ENCODE measurements at regions not wholly inside any gene's neighbourhood (a gene's known extent, or its start where the extent isn't known, plus 50 kb on each side); places are given as distances from the start of the nearest gene placed in this dataset.
A peak's percentile ranks its signal among the peaks of the same experiment; 100 is the strongest.

DNA sequence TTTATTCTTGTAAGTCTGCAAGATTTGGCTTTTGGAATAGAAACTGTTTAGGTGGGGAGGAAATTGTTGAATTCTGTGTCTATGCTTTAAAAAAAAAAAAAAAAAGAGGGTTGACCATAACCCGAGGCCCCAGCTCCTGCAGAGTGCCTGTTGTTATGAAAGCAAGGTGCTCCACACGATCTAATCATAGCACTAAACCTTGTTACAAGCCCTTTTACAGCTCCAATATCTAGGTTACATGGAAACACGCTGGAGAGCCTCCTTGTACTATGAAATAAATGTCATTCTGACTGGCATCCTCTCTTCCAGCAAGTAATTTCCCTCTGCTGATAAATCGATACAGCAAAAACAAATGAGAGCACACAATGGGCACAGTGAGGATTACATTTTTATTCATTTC is 303.1 kb upstream of the SOX5 start:
- DNase-seq, result no peak

DNA sequence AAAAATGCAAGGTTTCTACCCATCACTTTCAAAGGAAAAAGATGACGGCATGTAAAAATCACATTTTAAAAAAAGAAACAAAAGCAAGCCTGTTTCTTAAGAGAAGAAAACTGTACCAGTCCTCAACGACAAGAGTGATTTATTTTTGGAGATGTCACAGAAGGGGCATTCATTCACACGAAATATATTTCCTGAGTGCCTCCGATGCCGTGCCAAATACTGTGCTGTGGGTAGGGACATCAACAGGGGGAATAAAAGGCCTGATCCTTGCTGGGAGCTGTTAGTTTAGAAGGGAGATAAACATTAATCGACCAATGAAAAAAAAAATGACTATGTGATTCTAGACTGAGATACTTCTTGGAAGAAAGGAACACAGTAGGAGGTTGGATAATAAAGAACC is 297.5 kb upstream of the SOX5 start:
- no peak for DNase-seq

DNA sequence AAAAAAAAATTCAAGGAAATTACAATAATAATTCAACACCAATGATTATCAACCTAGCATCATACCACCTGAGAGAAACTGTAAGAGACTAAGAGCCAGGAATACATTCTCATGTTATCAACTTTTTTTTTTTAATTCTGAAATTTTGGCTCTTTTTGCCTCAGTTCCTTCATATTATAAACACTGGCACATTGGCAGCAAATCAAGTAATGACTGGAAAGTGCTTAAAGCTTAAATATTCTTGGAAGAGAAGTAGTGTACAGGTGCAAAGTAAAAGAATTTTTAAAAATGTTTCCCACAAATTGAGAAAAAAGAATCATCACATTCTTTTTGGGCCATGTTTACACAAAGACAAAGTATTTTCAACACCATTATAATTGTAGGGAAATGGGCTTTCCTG is 296.9 kb upstream of the SOX5 start:
- no peak for DNase-seq

DNA sequence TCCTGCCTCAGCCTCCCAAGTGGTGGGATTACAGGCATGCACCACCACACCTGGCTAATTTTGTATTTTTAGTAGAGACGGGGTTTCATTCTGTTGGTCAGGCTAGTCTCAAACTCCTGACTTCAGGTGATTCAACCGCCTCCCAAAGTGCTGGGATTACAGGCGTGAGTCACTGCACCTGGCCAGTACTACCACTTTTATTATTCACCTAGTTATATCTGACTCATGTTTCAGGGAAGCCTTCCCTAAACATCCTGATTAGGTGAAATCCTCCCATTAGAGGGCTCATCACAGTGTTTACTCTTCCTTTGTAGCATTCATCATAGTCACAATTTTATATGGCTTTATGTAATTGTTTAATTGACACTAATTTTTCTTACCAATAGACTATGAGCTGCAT is 295.3 kb upstream of the SOX5 start:
- DNase-seq, result no peak

DNA sequence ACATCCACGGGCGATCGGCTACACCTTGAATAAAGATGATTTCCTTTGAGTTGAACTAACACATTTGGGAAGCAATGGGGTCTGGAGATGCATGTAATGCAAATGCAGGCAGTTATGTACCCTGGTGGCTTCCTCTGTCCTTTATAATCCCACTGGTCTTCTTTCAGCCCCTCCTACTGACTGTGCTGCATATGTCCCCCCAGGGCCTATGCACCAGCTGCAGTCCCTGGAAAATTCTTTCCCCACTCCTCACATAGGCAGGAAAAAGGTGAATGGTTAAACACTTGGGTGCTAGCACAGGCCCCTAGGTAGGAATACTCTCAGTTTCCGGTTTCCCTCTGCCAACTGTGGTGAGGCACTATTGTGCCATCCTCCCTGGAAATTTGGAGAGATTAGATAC is 294.8 kb upstream of the SOX5 start:
- no peak for DNase-seq

DNA sequence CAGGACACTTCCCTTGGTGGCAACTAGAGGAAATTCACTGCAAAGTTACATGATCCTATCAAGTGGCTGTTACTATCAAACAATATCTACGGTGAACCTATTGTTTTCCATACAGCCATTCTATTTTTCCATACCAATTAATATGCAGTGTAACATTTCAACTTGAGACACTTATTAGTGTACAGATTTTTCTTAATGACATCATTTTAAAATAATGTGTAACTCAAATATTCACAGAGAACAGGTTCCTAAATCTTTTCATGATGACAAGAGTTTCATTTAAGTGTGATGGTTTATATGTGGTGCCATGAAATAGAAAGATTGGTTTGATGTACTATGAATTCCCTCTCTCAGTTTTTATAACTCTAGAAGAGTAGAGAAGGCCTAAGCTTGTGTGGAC is 291.2 kb upstream of the SOX5 start:
- DNase-seq, result no peak

DNA sequence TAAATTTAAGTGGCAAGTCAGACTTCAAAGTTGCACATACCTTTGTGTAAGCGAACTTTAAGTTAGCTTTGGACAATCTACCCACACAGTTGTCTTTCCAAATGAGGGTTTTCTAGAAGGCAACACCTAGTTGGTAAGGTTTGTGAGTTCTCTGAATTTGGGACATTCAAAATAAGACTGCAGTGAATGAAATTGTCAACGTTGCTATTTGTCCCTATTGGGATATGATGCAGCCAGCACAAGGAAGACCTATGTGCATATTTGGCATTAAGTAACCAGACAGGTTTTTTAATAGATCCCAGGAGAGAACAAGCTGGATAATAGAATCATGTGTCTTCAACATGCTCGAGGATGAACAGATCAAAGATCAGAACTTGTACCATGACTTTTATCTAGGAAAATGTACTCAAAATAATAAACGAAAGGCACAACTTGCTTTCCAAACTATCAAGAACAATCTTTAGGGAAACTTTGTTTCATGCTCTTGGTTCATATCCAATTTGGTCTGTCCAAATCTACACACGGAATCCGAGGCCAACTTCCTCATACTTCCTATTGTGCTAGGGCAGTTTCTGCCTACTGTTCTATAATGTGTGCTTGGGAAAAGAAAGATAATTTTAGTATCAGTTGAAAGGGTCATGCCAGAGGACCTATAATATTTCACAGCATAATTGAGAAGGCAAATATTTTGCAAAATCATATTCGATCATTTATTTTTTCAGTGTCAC is 284.2 kb upstream of the SOX5 start:
- DNase-seq, result peak; percentile 4

DNA sequence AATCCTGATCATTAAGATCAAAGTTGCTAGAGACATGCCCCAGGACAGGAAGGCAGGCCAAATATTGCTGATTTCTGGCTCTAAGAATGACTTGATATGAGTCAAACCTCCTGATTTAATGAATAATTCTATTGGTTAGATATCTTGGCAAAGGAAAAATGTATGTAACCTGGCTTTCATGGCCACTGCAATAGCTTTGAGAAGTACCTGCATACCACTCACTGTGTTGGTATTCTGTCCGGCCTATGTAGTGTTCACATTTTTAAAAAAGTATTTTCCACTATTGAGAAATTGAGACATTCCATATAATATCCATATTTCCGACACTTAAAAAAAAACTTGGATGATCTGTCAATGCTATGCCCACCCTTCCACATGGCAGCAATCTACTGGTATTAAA is 283.1 kb upstream of the SOX5 start:
- DNase-seq, result no peak

DNA sequence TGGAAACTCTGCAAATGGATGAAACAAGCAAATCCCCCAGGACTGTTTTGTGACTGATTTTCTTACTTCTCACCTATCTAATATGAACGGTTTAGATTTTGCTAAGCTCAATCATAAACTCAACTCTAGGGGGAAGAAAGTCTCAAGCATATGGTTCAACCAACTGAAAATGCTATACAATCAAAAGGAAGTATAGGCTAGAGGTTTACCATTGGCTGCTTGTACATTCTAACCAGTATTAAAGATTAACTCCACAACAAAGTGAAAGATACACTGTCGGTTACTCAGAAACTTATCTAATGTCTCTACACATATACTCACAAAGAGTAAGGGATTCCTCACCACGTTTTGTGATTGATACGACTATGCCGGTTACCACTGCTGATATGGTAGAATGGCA is 281.8 kb upstream of the SOX5 start:
- no peak for DNase-seq

DNA sequence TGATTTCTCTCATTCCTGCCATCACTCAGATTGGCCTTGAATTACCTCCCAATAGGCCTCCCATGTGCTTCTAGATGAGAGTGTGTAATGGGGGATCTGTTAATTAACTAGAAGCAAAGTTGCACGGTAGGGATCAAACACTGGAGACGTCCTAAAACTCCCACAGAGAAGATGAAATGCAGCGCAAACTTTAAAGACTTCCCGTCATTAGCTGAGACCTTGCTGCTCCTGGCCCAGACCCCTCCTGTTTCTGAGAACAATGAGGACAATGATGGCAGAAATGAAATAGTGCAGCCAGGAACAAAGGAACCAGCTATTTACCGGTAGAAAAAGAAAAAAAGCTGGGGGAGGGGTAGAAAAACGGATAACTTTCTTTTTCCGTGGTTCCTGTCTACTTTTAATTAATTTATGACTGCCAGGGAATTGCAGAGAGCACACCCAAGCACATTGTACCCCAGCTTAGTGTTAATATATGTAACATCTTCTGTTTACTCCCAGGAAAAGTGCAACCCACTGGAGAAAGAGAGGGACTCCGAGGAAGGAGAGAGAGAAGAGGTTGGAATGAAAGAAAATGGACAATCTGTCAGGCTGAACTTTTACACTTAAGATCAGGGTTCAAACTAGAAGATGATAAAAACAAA is 280.7 kb upstream of the SOX5 start:
- DNase-seq, result no peak

DNA sequence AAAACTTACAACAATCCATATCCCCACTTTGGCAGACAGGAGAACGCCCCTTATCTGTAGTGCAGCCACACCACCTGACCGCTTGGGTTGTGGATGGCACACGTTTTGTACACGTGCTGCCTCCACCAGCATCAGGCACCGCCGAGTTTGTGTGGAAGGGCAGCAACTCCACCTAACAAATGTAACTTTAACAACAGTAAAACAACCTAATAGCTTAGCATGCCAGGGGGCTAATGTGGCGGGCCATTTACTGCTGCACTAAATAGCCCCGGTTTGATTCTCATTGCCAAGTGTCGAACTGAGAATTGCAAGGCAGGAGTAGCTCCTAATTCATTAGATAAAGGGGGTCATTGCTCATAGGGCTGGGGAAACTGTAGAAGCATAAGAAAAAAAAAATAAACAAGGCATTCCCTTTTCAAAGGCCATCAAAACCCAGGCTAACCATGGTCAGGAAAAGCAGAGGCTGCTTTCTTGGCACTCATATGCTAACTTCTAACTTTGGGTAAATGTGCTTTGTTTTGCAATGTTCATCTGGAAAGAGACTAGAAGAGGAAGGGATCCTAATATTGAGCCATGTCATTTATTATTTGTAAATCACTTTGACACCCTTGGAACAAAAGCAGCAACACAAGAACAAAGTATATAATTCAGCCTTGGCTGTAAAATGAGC is 279.7 kb upstream of the SOX5 start:
- DNase-seq, result no peak

DNA sequence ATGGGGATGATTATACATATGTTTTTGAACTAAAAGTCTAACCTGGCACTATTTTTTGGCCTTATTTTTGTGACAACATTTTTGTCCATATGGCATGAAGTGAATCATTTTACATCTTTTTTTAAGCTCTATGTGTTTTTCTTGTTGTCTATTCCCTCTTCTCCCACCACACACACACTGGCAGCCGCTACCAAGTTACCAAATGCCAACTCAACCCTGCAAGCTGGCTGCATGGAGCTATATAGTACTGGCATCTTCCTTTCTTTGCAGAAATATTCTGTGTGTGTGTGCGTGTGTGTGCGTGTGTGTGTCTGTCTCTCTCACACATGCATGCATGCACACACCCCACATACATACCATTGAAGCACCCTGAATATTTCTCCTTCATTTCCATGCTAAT is 278.9 kb upstream of the SOX5 start:
- no peak for DNase-seq

DNA sequence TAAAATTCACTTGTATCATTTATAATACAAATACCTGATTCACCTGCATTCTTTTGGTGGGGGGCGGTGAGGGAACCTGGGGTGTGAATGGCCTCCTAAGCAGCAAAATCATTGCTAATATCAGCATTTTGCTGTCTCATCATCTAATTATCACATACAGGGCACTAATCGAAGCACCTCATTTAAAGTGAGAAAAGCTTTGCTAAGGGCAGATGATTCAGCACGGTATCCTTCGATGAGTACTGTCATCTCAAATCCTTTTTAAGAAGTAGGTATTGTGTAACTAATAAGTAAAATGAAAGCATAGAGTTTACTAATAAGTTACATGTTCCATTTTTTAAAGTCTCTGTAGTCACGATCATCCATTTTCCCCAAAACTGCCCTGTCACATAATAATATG is 278.1 kb upstream of the SOX5 start:
- DNase-seq, result no peak

DNA sequence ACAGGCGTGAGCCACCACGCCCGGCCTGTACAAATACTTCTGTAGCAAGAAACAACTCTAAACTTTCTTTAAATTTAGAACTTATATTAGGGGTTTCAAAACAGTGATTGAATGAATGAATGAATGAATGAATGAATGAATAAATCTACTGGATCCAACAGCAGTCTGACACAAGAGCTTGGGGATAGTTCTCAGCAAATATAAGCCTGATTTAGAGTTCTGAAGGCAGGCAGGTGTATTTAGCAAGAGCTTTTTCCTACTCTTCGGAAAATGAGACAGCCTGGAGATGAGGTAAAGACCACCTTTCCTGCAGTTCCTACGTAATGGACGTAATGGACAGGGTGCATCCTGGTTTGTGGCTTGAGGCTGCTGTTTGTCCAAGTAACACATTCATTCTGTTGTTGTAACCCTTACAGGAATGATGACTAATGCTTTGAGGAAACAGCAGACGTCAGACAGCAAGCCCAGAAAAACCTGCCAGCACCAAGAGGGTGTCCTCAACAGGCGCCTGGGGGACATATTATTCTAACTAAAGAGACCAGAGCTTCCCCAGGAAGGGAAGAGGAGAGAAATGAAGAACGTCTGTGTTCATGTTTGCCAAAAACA is 277.4 kb upstream of the SOX5 start:
- DNase-seq, result no peak

DNA sequence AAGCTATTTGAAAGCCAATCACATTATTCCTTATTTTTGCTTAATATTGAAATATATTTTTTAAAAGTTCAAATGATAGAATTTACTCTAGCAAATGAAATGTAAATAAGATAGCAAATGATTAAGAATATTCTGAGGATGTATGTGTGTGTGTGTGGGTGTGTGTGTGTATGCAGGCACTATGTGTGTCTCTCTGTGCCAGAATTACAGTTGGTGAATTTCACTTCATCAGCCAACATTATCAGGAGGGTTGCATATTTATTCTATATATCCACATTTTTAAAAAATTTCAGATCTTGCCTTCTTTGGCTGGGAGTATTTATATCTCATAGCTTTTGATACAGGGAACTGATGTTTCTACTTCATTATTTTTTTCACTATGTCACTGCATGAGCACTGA is 274.9 kb upstream of the SOX5 start:
- no peak for DNase-seq

DNA sequence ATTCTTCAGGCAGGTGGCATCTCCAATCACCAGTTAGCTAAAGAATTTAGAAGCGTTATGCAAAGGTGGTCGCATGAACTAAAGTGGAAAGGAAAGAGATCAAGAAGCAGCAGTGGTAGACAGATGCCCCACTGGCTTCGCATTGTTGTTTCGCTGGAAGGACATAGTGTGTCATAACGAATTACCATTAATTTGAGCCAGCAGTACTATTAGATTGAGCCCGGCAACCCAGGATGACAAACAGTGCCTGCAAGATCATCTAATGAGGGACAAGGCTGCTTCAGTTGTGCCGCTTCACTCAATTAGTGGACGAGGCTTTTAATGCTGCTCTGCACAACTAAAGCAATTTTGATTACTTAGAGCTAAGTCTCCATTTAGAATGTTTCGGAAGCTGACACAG is 274.5 kb upstream of the SOX5 start:
- DNase-seq, result no peak

DNA sequence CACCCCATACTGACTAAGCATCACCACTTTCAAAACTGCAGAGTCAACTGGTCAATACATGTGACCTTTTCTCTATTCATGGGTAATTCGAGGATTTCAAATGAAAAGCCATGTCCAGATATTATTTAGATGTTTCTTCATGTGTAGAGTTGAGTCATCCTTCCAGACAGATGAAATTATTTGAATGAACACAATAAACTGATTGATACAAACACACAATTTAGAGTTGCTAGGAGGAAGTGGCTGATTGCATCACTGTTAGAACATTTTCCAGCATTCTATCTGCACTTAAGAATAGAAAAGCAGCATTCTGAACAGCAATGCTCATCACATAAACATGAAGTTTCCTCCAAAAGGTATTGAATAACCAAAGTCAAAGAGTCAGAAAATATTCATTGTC is 273.5 kb upstream of the SOX5 start:
- DNase-seq, result no peak

DNA sequence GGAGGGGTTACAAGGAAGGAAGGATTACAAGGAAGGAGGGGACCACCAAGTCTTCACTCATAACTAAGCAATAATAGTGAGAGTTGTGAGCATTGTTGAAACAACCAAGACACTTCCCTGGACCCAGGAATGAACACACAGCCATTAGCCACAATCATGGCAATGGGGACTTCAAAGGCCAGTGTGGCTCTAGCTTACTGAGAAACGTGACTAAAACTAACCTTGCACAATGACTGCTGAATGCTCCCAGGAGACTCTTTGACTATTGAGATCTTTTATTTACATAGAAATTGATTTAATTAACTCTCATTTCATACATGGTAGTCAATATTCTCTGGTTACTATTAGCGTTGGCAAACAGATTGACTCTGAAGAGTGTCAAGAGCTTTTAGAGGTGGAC is 263.0 kb upstream of the SOX5 start:
- no peak for DNase-seq

DNA sequence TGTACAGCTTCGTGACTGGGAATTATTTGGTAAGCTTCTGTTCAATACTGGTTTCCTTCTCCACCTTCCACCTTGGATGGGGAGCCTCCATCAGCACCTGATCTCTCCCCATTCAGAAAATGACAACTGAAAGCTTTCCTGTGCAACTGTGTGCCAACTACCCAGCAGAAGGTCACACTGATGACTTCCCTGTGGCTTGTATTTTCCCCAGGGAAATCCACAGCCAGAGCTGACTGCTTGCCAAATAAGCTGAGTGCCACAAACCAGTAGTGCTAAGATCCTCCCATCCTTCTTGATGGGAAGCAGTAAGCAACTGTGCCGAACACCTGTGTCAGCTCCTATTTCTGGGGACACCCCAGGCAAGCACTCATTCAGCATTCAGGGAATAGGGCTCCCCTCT is 257.2 kb upstream of the SOX5 start:
- peak; percentile 67 for DNase-seq

DNA sequence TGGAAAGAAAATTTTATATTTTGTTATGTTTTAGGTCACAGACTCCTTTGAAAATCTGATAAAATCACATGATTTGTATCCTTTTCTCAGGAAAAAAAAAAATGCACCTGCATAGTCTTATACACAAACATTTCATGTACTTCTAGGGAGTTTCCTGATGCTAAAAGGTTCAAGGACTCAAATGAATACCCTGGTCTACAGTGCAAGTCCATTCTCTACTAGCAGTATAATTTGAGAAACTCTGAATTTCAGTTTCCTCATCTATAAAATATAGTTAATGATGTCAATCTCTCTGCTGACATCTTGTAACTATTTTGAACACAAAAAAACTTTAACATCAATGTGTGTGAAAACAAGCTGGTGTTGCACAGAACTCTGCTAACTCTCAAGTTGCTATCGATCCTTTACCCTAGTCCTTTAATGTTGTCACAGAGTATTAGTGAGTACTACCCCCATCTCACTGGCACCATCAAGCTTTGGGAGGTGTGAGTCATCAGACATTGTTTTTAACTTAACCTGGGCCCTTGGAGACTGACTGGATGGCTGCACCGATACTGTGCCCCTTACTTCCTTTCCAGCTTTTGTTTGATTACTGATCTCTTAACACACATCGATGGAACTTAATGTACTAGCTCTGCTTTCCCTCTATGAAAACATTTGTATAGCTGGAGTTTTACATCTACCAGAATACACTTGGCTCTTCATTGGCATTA is 251.9 kb upstream of the SOX5 start:
- DNase-seq, result no peak

DNA sequence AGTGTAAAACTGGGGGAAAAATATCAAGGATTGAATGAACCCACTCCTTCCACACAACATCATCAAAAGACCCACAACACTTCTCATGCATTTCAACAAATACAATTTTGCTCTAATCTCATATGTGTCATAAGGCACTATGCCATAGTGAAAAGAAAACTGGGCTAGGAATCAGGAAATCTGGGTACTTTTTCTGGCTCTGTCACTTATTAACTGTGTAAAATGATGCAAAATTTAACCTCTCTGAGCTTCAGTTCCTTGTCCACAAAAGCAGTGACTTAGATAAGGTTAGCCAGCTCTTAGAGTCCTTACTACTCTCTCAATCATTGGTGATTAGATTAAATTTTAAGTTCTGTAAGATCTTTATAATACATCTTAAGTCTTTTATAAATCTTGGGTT is 250.5 kb upstream of the SOX5 start:
- DNase-seq, result no peak

DNA sequence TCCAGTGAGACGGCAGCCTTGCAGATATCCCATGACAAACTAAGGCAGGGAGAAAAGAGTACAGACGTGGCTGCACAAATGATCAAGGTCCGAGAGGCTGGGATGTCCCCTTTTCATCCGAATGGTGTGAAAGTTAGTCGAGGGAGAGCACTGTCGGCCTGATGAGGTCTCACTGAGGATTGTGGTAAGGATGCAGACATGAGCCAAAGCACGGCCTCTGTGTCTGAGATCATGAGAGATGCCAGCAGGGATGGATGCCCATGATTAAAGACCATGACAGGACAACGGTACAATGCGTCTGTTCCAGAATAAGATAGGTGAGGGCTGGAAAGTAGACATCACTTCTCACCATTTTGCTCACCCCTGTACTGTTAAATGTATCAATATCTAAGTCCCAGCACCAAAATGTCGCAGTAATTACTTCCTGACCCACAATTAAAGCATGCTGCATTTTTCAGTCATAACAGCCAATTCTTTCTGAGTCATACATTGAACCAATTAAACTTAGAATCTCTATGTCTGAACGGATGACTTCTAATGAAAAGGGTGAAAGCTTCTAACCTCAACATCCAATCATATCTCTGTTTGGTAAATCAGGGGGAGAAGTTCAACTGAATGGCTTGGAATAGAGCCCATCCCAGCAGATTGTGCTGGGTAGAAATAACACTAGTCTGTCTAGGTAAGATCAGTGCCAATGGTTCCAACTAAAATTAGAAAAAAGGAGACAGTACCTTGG is 249.6 kb upstream of the SOX5 start:
- DNase-seq, result no peak

DNA sequence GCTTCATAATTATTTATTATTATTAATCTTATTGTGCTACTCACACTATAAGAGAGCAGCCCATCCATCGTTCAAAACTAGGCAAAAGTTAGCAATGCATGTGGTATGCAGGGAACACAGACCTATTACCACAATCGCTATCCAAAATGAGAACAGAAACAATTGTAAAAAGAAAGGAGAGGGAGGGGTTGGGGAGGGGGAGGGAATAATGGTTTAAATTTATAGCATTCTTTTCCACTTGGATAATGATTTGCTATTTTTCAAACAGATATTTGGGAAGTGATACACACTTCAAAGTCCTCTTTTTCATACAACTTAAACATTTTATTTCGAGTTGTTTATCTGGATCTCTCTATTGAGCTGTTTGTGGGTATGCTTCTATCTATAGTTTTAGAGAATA is 248.6 kb upstream of the SOX5 start:
- DNase-seq, result no peak
